ENCODE measurements at regions not wholly inside any gene's neighbourhood (a gene's known extent, or its start where the extent isn't known, plus 50 kb on each side); places are given as distances from the start of the nearest gene placed in this dataset.
A peak's percentile ranks its signal among the peaks of the same experiment; 100 is the strongest.
"Not testable (repeated sequence)": the region's sequence is repeated elsewhere in the genome, so short reads cannot be mapped to it uniquely, and the experiment has no call there.

DNA sequence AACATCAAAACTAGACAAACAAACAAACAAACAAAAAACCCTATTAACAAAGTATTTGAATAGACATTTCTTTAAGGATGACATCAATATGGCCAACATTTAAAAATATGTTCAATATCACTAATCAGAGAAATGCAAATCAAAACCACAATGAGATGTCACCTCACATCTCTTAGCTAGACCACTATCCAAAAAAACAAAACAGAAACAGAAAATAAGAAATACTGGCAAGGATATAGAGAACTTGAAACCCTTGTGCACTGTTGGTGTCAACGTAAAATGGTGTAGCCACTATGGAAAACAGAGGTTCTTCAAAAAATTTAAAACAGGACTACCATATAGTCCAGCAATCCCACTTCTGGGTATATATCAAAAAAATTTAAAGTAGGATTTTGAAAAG, 308.2 kb downstream of the SPATA31A1 start:
- H3K4me1 Mint-ChIP-seq (ENCODE audit: low read depth in 2 of 2); H3K9me3 Mint-ChIP-seq; H3K27ac Mint-ChIP-seq; DNase-seq; ATAC-seq (replicated peaks); H3K27me3 Mint-ChIP-seq; H3K36me3 Mint-ChIP-seq (ENCODE audit: insufficient read depth); H3K4me3 Mint-ChIP-seq: not testable (repeated sequence)

- not testable (repeated sequence) for H3K36me3 Mint-ChIP-seq (ENCODE audit: insufficient read depth); ATAC-seq (replicated peaks); H3K9me3 Mint-ChIP-seq; DNase-seq; H3K27ac Mint-ChIP-seq; H3K27me3 Mint-ChIP-seq; H3K4me3 Mint-ChIP-seq; H3K4me1 Mint-ChIP-seq (ENCODE audit: low read depth in 2 of 2)
Measured at GRCh38 chr9:39665020-39665419, 309.6 kb downstream of the SPATA31A1 start.

DNA sequence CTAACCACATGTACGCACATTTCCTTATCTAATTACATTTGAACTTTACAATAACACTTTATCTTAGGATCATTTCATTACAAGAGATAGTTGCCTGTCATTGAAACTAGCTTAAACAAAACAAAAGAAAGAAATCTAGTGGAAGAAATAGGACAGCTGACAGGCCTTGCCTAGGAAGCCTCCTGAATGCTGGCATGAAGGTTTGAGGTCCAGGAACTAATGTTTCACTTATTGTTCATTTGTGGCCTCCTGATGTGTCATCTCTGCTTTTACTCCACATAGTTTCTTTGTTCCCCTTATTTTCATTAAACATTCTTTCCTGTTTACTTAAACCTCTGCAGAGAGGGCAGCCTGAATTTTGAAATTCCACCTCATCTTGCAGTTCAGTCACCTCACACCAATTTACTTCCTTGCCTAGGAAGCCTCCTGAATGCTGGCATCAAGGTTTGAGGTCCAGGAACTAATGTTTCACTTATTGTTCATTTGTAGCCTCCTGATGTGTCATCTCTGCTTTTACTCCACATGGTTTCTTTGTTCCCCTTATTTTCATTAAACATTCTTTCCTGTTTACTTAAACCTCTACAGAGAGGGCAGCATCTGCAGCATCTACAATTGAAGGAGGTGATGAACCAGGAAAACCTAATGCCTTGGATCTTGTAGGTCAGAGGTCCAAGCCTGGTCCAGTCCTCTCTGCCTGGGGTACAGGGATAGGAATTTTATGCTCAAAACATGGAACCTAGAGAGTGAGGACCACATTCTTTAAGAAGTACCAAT, 319.2 kb downstream of the SPATA31A1 start:
- not testable (repeated sequence) for DNase-seq; H3K27me3 Mint-ChIP-seq; ATAC-seq (replicated peaks); H3K4me3 Mint-ChIP-seq; H3K9me3 Mint-ChIP-seq; H3K4me1 Mint-ChIP-seq (ENCODE audit: low read depth in 2 of 2); H3K36me3 Mint-ChIP-seq (ENCODE audit: insufficient read depth); H3K27ac Mint-ChIP-seq

DNA sequence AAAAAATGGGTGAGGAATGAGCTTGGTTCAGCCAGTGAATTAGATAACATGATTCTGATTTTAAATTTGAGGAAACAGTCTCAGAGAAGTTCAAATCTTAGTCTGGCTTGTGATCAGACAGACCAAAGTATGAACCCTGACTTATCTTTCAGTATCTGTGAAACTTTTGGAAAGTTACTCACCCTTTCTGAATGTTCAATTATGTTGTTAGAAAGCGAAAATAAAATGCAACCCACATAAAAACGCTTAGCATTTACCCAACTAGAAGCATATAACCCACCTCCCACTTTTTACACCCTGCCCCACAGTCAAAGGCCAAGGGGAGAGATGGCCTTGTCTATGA, 319.7 kb downstream of the SPATA31A1 start:
- ATAC-seq (replicated peaks); DNase-seq; H3K4me1 Mint-ChIP-seq (ENCODE audit: low read depth in 2 of 2); H3K4me3 Mint-ChIP-seq; H3K9me3 Mint-ChIP-seq; H3K36me3 Mint-ChIP-seq (ENCODE audit: insufficient read depth); H3K27ac Mint-ChIP-seq; H3K27me3 Mint-ChIP-seq: not testable (repeated sequence)

DNA sequence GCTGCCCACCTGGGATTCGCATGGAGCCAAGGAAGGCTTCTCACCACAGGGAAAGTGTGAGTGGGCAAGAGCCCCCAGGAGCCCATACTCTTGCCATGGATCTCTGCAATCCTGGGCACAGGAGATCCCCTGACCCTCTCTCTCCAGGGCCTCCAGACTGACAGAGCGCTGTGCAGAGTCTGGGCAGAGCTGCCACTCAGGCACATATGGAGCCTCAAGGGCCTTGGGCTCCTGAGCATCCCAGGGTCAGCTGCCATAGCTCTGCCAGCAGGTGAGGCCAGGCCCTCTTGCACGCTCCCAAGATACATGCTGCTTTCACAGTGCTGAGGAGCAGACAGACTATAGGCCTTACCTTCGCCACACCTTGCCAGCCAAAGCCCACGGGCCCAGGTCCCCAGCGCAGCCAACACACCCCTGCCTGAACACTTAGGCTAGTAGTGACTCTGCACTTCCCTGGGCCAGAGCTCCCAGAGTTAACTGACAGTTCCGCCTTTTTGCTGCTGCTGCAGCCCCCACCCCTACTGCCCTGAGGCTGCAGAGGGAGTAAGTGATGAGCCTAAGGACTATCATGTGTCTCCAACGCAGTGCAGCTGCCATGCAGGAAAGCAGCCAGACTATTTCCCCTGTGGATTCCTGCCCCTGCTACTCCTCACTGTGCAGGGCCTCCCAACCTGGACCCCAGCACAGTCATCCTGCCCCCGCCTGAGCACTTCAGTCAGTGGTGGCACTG, 323.2 kb downstream of the SPATA31A1 start:
- not testable (repeated sequence) for ATAC-seq (replicated peaks); DNase-seq; H3K27ac Mint-ChIP-seq; H3K36me3 Mint-ChIP-seq (ENCODE audit: insufficient read depth); H3K27me3 Mint-ChIP-seq; H3K4me1 Mint-ChIP-seq (ENCODE audit: low read depth in 2 of 2); H3K4me3 Mint-ChIP-seq; H3K9me3 Mint-ChIP-seq

- not testable (repeated sequence) for H3K4me1 Mint-ChIP-seq (ENCODE audit: low read depth in 2 of 2); H3K36me3 Mint-ChIP-seq (ENCODE audit: insufficient read depth); H3K27ac Mint-ChIP-seq; H3K9me3 Mint-ChIP-seq; ATAC-seq (replicated peaks); H3K4me3 Mint-ChIP-seq; DNase-seq; H3K27me3 Mint-ChIP-seq
Measured at GRCh38 chr9:39680694-39681401, 325.4 kb downstream of the SPATA31A1 start.

- DNase-seq, H3K27me3 Mint-ChIP-seq: not testable (repeated sequence)
Measured at GRCh38 chr9:39728862-39729261, 373.4 kb downstream of the SPATA31A1 start.

GRCh38 chr9:39744898-39745297, 389.4 kb downstream of the SPATA31A1 start:
- H3K36me3 Mint-ChIP-seq (ENCODE audit: insufficient read depth); H3K9me3 Mint-ChIP-seq; H3K4me1 Mint-ChIP-seq (ENCODE audit: low read depth in 2 of 2); H3K4me3 Mint-ChIP-seq; H3K27ac Mint-ChIP-seq; ATAC-seq (replicated peaks); H3K27me3 Mint-ChIP-seq; DNase-seq: not testable (repeated sequence)

More at GRCh38 chr9:39728862-39729261, 373.4 kb downstream of the SPATA31A1 start:
- H3K9me3 Mint-ChIP-seq; H3K4me1 Mint-ChIP-seq (ENCODE audit: low read depth in 2 of 2); H3K36me3 Mint-ChIP-seq (ENCODE audit: insufficient read depth); H3K27ac Mint-ChIP-seq; H3K4me3 Mint-ChIP-seq; ATAC-seq (replicated peaks): not testable (repeated sequence)

- H3K9me3 Mint-ChIP-seq; DNase-seq; H3K36me3 Mint-ChIP-seq (ENCODE audit: insufficient read depth): not testable (repeated sequence)
Measured at GRCh38 chr9:39775570-39775969, 420.1 kb downstream of the SPATA31A1 start.

DNA sequence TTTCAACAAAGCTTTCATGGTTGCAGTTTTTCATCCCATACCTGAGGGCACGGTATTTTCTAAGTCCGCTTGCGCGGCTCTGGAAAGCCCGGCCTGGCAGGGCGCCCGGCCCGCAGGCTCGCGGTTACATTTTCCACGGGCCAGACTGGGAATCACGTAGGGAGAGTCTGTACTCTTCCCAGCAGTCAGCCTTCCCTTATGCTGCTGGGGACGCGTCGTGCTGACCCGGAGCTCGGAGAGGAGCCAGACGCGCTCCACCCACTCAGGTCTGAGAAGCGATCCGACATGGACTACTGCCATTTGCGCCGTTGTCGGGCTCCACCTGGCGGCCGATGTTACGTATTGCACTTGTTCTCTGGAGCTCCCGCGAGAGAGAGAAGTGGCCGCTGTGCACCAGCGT, 435.9 kb downstream of the SPATA31A1 start:
- not testable (repeated sequence) for H3K4me3 Mint-ChIP-seq; H3K27ac Mint-ChIP-seq; H3K27me3 Mint-ChIP-seq; H3K4me1 Mint-ChIP-seq (ENCODE audit: low read depth in 2 of 2); H3K9me3 Mint-ChIP-seq; H3K36me3 Mint-ChIP-seq (ENCODE audit: insufficient read depth)
- DNase-seq (peak in 2 of 3 experiments; percentile 19 to 40), ATAC-seq (replicated peaks) (peak; percentile 100)

More at GRCh38 chr9:39775570-39775969, 420.1 kb downstream of the SPATA31A1 start:
- ATAC-seq (replicated peaks); H3K27me3 Mint-ChIP-seq; H3K27ac Mint-ChIP-seq; H3K4me3 Mint-ChIP-seq; H3K4me1 Mint-ChIP-seq (ENCODE audit: low read depth in 2 of 2): not testable (repeated sequence)

DNA sequence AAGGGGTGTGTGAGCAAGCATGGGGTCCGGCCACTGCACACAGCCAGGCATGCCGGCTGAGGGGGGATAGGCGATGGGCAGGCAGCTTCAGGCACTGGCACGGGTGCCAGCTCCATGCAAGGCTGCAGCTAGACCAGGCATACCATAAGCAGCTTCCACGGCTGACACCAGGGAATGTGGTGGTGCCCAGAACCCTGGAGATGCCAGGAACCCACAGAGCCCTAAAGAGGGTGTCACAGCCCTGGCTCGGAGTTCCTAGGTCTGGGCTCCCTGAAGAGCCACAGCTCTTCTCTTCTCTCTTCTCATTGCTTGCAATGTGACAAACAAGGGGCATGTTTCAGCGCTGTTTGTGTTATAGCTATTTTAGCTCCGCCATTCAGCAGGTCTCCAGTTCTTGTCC, 442.5 kb downstream of the SPATA31A1 start:
- H3K4me1 Mint-ChIP-seq (ENCODE audit: low read depth in 2 of 2); DNase-seq; ATAC-seq (replicated peaks); H3K4me3 Mint-ChIP-seq; H3K27ac Mint-ChIP-seq; H3K36me3 Mint-ChIP-seq (ENCODE audit: insufficient read depth); H3K27me3 Mint-ChIP-seq; H3K9me3 Mint-ChIP-seq: not testable (repeated sequence)

- DNase-seq; H3K4me1 Mint-ChIP-seq (ENCODE audit: low read depth in 2 of 2); H3K27me3 Mint-ChIP-seq; H3K36me3 Mint-ChIP-seq (ENCODE audit: insufficient read depth); ATAC-seq (replicated peaks); H3K4me3 Mint-ChIP-seq; H3K9me3 Mint-ChIP-seq; H3K27ac Mint-ChIP-seq: not testable (repeated sequence)
Measured at GRCh38 chr9:39799252-39799651, 443.8 kb downstream of the SPATA31A1 start.

- H3K27me3 Mint-ChIP-seq; H3K4me1 Mint-ChIP-seq (ENCODE audit: low read depth in 2 of 2); H3K36me3 Mint-ChIP-seq (ENCODE audit: insufficient read depth); DNase-seq; H3K27ac Mint-ChIP-seq; H3K4me3 Mint-ChIP-seq; ATAC-seq (replicated peaks); H3K9me3 Mint-ChIP-seq: not testable (repeated sequence)
Measured at GRCh38 chr9:39802561-39802960, 447.1 kb downstream of the SPATA31A1 start.
